Hepatocyte (in vitro differentiated cells): ENCODE measurements at regions not wholly inside any gene's neighbourhood (a gene's known extent, or its start where the extent isn't known, plus 50 kb on each side); places are given as distances from the start of the nearest gene placed in this dataset. TPM values are rescaled to one million over a fixed set of nuclear protein-coding genes. Genes with fewer than 3 reads are reported as not detected.

Source experiments
- DNase-seq: peaks from one replicate; pipeline ENCODE4 v3.0.0-alpha.2; 2016; ENCODE audit warnings: low spot score
- H2AFZ ChIP-seq: fragments of 200-600 bp; sonication (generic); 2 replicates; pipeline ENCODE4 v1.6.0; 2016; ENCODE audit warnings: antibody characterized with exemption, mild to moderate bottlenecking
- H3K27ac ChIP-seq: fragments of 200-600 bp; sonication (generic); 2 replicates; pipeline ENCODE4 v1.5.1; 2016; ENCODE audit warnings: mild to moderate bottlenecking
- H3K27me3 ChIP-seq: fragments of 200-600 bp; sonication (generic); 2 replicates; pipeline ENCODE4 v1.6.1; 2016
- H3K36me3 ChIP-seq: fragments of 200-600 bp; sonication (generic); replicated peaks from 2 replicates; pipeline ENCODE4 v1.5.1; 2016; ENCODE audit warnings: low read depth; ENCODE audit not compliant: insufficient read depth
- H3K4me1 ChIP-seq: fragments of 200-600 bp; sonication (generic); 2 replicates; pipeline ENCODE4 v1.5.1; 2016; ENCODE audit warnings: mild to moderate bottlenecking, moderate library complexity; ENCODE audit not compliant: insufficient read depth
- H3K4me2 ChIP-seq: fragments of 200-600 bp; sonication (generic); 2 replicates; pipeline ENCODE4 v1.6.0; 2016
- H3K4me3 ChIP-seq: fragments of 200-600 bp; sonication (generic); 2 replicates; pipeline ENCODE4 v1.5.1; 2016; ENCODE audit warnings: mild to moderate bottlenecking
- H3K79me2 ChIP-seq: fragments of 200-600 bp; sonication (generic); 2 replicates; pipeline ENCODE4 v1.6.0; 2017; ENCODE audit warnings: mild to moderate bottlenecking
- H3K9me2 ChIP-seq: fragments of 200-600 bp; sonication (generic); replicated peaks from 2 replicates; pipeline ENCODE4 v1.6.0; 2017; ENCODE audit warnings: mild to moderate bottlenecking; ENCODE audit not compliant: insufficient read depth
- H3K9me3 ChIP-seq: fragments of 200-600 bp; sonication (generic); 2 replicates; pipeline ENCODE4 v1.5.1; 2016; ENCODE audit warnings: low read depth, mild to moderate bottlenecking
- H4K20me1 ChIP-seq: fragments of 200-600 bp; sonication (generic); 2 replicates; pipeline ENCODE4 v1.6.0; 2016; ENCODE audit warnings: mild to moderate bottlenecking; ENCODE audit not compliant: insufficient read depth, poor library complexity, severe bottlenecking
- EZH2 ChIP-seq: fragments of 200-600 bp; sonication (generic); IDR thresholded peaks from 2 replicates; pipeline ENCODE4 v1.6.1; 2016; ENCODE audit warnings: antibody characterized with exemption, mild to moderate bottlenecking, borderline replicate concordance
- EZH2phosphoT487 ChIP-seq: fragments of 200-600 bp; sonication (generic); IDR thresholded peaks from one replicate; pipeline ENCODE4 v1.6.1; 2018; ENCODE audit warnings: antibody characterized with exemption, mild to moderate bottlenecking, low read depth, moderate library complexity; ENCODE audit not compliant: unreplicated experiment, severe bottlenecking
- WGBS: methylation state at CpG from one replicate; pipeline ENCODE4 v1.1.6; 2016; ENCODE audit warnings: low lambda C conversion rate; ENCODE audit errors: missing lambda C conversion rate; 5-methylcytosine and 5-hydroxymethylcytosine counted together
- small RNA-seq: library from RNA; depleted of rRNA; stranded (forward); fragments of <200 nt; gene quantifications from one replicate; pipeline ENCODE3, GENCODE V24; 2014
- TF ChIP-seq, protein P1 (sequence below): fragments of 200-600 bp; sonication (generic); IDR thresholded peaks from 2 replicates; pipeline ENCODE4 v1.5.1; 2016; ENCODE audit warnings: antibody characterized with exemption, mild to moderate bottlenecking; ENCODE audit not compliant: poor library complexity

DNA sequence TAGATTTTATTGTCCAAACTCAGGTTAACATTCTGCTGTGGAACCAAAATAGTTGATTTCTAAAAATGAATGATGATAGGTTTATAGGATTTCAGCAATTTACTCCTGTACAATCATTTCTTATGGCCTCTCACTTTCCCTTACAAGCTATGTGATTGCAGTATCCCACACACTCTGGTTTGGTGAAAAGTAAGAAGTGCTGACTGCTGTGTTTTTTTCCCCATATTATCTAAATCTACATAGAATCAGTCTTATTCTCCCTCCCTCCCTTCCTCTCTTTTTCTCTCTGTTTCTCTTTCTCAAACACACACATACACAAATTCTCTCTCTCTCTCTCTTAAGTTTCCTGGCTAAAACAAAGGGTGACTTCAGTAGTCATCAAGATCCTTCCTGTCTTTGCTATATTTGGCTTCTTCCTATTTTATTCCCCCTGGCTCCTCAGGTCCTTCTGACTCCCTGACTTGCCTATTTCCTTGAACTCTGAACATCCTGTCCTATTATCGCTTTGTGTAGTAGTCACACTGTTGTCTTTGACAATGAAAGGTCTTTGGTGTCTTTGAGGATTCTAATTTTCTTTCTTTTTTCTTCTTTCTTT, 55.9 kb upstream of the HAPLN1 start:
- H4K20me1 ChIP-seq = no peaks in the 10 kb centered on the region
- no peak overlapping the region for H2AFZ ChIP-seq
- H3K4me2 ChIP-seq = no peak overlapping the region
- no peaks in the 10 kb centered on the region for H3K27me3 ChIP-seq
- H3K9me2 ChIP-seq = no peaks in the 10 kb centered on the region
- H3K4me1 ChIP-seq = peaks cover 6% of the 10 kb centered on the region
- H3K27ac ChIP-seq = no peak overlapping the region
- no peaks in the 10 kb centered on the region for H3K9me3 ChIP-seq
- TF ChIP-seq EZH2 (no peak), EZH2phosphoT487 (no peak)
- TF ChIP-seq, protein P1, sequence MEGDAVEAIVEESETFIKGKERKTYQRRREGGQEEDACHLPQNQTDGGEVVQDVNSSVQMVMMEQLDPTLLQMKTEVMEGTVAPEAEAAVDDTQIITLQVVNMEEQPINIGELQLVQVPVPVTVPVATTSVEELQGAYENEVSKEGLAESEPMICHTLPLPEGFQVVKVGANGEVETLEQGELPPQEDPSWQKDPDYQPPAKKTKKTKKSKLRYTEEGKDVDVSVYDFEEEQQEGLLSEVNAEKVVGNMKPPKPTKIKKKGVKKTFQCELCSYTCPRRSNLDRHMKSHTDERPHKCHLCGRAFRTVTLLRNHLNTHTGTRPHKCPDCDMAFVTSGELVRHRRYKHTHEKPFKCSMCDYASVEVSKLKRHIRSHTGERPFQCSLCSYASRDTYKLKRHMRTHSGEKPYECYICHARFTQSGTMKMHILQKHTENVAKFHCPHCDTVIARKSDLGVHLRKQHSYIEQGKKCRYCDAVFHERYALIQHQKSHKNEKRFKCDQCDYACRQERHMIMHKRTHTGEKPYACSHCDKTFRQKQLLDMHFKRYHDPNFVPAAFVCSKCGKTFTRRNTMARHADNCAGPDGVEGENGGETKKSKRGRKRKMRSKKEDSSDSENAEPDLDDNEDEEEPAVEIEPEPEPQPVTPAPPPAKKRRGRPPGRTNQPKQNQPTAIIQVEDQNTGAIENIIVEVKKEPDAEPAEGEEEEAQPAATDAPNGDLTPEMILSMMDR = no peak
- 96% methylated on average over 1 of the region's 1 CpG for WGBS
- H3K79me2 ChIP-seq = no peaks in the 10 kb centered on the region
- H3K4me3 ChIP-seq = no peak overlapping the region
- no peak for DNase-seq
- no peaks in the 10 kb centered on the region for H3K36me3 ChIP-seq

Small RNA genes in the stretch of these regions (small RNA-seq; reads per million reads assigned to genes)
- gene RNU4-11P = not detected
